Coronary artery (tissue), 2 donors: ENCODE measurements at regions not wholly inside any gene's neighbourhood (a gene's known extent, or its start where the extent isn't known, plus 50 kb on each side); places are given as distances from the start of the nearest gene placed in this dataset.

Source experiments
- DNase-seq: peaks from one replicate; pipeline ENCODE4 v3.0.0-alpha.2; 2017; ENCODE audit warnings: low spot score
- H3K27ac ChIP-seq, 2 donors: fragments of 200-600 bp; sonication (generic); one replicate each; pipeline ENCODE4 v1.5.1; 2016 to 2019
- H3K4me3 ChIP-seq: fragments of 200-600 bp; sonication (generic); 2 replicates; pipeline ENCODE4 v1.5.1; 2016; ENCODE audit warnings: mild to moderate bottlenecking, moderate library complexity
- TF ChIP-seq, protein P1 (sequence below): fragments of 200-600 bp; sonication (generic); IDR thresholded peaks from one replicate; pipeline ENCODE4 v1.5.1; 2019; ENCODE audit warnings: antibody characterized with exemption

DNA sequence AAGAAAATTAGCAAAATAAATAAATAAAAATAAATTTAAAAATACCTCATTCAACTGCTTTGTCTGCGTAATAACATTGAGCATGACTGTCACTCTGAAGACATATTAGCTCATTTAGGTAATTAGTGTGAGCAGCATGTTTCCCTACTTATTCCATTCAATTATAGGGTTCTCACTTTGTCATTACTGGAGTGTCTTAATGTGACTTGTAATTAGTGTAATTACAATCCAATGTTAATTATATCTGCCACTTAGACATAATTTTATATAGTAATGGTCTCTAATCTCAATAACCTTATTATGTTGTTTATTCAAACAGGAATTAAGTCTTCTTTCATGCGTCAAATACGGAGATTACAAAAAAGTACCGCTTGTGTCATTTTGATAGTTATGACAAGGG, 893.9 kb upstream of the ACVR2A start:
- TF ChIP-seq, protein P1, sequence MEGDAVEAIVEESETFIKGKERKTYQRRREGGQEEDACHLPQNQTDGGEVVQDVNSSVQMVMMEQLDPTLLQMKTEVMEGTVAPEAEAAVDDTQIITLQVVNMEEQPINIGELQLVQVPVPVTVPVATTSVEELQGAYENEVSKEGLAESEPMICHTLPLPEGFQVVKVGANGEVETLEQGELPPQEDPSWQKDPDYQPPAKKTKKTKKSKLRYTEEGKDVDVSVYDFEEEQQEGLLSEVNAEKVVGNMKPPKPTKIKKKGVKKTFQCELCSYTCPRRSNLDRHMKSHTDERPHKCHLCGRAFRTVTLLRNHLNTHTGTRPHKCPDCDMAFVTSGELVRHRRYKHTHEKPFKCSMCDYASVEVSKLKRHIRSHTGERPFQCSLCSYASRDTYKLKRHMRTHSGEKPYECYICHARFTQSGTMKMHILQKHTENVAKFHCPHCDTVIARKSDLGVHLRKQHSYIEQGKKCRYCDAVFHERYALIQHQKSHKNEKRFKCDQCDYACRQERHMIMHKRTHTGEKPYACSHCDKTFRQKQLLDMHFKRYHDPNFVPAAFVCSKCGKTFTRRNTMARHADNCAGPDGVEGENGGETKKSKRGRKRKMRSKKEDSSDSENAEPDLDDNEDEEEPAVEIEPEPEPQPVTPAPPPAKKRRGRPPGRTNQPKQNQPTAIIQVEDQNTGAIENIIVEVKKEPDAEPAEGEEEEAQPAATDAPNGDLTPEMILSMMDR: no peak
- no peak for DNase-seq
- H3K4me3 ChIP-seq: no peak overlapping the region
- no peak overlapping the region for H3K27ac ChIP-seq

DNA sequence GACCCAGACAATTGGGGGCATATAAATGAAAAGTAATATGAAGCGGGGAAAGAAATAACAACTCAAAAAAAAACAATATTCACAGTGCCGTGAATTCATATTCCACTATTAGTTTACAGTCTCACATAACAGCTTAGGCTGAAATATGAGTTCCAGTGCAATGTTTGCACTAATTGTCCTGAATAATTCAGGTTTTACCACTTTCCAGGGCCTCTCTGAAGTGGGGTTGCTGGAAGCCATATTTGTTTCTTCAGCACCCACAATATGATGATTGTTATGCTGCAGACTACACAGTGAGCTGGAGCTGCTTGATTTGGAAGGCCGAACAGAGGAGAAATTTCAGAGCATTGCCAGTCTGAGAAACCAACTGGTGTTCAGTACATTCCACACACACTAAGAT, 894.5 kb upstream of the ACVR2A start:
- no peak for DNase-seq
- Histone ChIP-seq H3K27ac (no peak overlapping the region), H3K4me3 (no peak overlapping the region)
- TF ChIP-seq, protein P1: no peak

DNA sequence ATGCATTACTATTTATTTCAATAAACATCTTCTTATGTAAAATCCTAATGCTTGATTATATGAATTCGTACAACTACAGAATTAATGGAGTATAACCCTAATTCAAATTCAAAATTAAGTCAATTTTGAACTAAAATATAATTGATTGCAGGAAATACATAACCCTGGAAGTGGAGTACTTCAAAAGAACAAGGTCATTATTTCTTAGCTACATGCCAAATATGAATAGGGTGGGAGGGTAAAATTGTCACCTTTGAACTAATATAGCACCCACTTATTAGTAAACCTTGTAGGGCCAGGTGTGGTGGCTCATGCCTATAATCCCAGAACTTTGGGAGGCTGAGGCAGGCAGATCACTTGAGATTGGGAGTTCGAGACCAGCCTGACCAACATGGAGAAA, 895.4 kb upstream of the ACVR2A start:
- Histone ChIP-seq H3K4me3 (no peak overlapping the region), H3K27ac (no peak overlapping the region)
- TF ChIP-seq, protein P1: no peak
- DNase-seq: no peak

DNA sequence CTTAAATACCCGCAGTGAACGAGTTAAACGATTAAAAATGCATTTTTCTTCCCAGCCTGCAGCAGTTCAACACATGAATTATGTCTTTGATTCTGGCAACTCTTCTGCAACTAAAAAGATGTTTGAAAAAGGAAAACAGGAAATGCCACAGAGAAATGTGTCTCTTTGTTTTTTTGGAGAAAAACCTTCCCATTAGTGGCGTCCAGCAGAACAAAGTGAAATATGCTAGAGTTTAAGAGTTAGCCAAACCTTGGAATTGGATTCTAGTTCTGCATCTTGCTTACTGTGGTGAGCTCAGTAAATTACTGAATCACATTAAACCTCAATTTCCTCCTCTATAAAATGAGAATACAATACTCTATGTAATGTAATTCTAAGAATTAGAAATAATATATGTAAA, 900.2 kb upstream of the ACVR2A start:
- H3K27ac ChIP-seq: no peak overlapping the region
- DNase-seq: no peak
- TF ChIP-seq, protein P1: no peak
- no peak overlapping the region for H3K4me3 ChIP-seq

DNA sequence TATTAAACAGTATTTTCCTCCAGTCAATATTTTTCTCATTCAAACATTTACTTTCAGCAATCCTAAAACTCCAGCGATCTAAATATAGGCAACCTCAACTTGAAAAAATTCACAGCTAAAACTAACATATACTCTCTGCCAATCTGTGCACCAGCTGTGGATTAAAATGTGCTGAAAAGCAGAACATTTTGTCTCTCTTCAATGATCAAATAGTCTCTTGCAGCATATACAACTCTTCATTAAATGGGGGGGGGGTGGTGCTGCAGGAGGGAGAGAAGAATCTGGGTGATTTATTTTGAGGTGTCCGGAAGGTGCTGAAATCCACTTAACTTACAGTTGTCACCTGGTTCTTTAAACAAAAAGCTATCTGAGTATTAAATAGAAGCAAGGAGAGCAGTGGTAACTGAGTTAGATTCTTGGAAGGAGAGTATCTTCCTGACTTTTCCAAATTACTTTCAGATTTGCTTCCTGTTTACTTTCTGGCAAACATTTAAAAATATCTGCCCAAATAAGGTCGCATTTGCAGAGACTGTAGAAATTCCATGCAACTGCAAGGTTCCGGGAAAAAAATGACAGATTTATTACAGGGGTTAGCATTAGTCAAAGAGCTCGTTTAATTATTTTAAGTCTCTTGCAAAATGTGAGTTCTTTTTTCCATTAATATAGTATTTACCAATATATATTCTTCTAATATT, 904.7 kb upstream of the ACVR2A start:
- peak overlapping the region; percentile 8 for H3K4me3 ChIP-seq
- TF ChIP-seq, protein P1: no peak
- no peak overlapping the region for H3K27ac ChIP-seq
- DNase-seq: no peak

DNA sequence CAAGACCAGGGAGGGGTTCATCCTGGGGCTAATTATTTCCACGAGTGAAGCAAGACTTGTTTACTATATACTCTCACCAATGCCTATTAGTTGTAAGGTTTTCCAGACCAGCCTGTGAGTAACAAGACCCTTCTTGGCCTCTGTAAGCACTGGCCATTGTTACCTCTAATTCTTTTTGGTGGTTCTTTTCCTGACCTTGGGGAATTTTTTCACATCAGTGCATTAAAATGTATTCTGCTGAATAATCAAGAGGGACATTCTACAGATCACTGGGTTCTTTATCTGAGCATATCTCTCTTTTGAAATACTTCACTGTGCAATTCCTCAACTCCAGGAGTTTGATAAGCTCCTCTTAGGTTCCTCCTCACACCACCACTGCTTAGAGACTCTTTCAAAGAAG, 909.9 kb upstream of the ACVR2A start:
- Histone ChIP-seq H3K4me3 (no peak overlapping the region), H3K27ac (no peak overlapping the region)
- DNase-seq: no peak
- TF ChIP-seq, protein P1: no peak

DNA sequence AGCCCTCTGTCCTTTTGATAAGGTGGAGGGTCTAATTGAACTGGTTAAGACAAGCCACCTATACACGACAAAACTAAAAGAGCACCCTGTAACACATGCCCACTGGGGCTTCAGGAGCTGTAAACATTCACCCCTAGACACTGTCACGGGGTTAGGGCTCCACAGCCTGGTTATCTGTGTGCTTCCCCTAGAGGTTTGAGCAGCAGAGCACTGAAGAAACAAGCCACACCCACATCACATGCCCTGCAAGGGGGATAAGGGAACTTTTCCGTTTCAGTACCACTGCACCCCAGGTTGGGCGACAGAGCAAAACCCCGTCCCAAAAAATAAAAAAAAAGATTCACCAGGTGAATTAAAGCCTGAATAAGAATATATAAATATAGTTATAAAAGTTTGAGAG, 913.7 kb upstream of the ACVR2A start:
- no peak for DNase-seq
- TF ChIP-seq, protein P1: no peak

More for the DNA sequence above, 913.7 kb upstream of the ACVR2A start:
- Histone ChIP-seq H3K4me3 (no peak overlapping the region), H3K27ac (no peak overlapping the region)
